GM19438 (cell line): ENCODE measurements at regions not wholly inside any gene's neighbourhood (a gene's known extent, or its start where the extent isn't known, plus 50 kb on each side); places are given as distances from the start of the nearest gene placed in this dataset.

Experiments
- ATAC-seq: cut with Tn5 transposase; IDR thresholded peaks from one replicate; pipeline ENCODE4 v1.9.1; 2021; ENCODE audit warnings: low read depth; ENCODE audit not compliant: unreplicated experiment

- ATAC-seq: no peak
These were observed 890.0 kb upstream of the FRG1 start for GRCh38 chr4:189050643-189051042.

GRCh38 chr4:189053621-189054020 lies 887.1 kb upstream of the FRG1 start:
- no peak for ATAC-seq

GRCh38 chr4:189060104-189060503 lies 880.6 kb upstream of the FRG1 start:
- no peak for ATAC-seq

GRCh38 chr4:189062047-189062820 lies 878.4 kb upstream of the FRG1 start:
- no peak for ATAC-seq

GRCh38 chr4:189069772-189070171 lies 870.9 kb upstream of the FRG1 start:
- ATAC-seq: no peak

GRCh38 chr4:189071241-189071640 lies 869.4 kb upstream of the FRG1 start:
- no peak for ATAC-seq

- no peak for ATAC-seq
These were observed 866.9 kb upstream of the FRG1 start for GRCh38 chr4:189073739-189074138.

GRCh38 chr4:189081826-189082225 lies 858.8 kb upstream of the FRG1 start:
- no peak for ATAC-seq

GRCh38 chr4:189083769-189084168 lies 856.9 kb upstream of the FRG1 start:
- no peak for ATAC-seq

GRCh38 chr4:189084671-189085070 lies 856.0 kb upstream of the FRG1 start:
- no peak for ATAC-seq

GRCh38 chr4:189087971-189088370 lies 852.7 kb upstream of the FRG1 start:
- no peak for ATAC-seq

- no peak for ATAC-seq
These were observed 851.9 kb upstream of the FRG1 start for GRCh38 chr4:189088780-189089179.

- no peak for ATAC-seq
These were observed 850.4 kb upstream of the FRG1 start for GRCh38 chr4:189090174-189090814.

- no peak for ATAC-seq
These were observed 848.1 kb upstream of the FRG1 start for GRCh38 chr4:189092581-189092980.

- ATAC-seq: no peak
These were observed 844.6 kb upstream of the FRG1 start for GRCh38 chr4:189096108-189096507.

- no peak for ATAC-seq
These were observed 844.0 kb upstream of the FRG1 start for GRCh38 chr4:189096717-189097116.

GRCh38 chr4:189098932-189099696 lies 841.6 kb upstream of the FRG1 start:
- ATAC-seq: no peak

GRCh38 chr4:189113389-189113888 lies 827.2 kb upstream of the FRG1 start:
- ATAC-seq: no peak

- no peak for ATAC-seq
These were observed 823.2 kb upstream of the FRG1 start for GRCh38 chr4:189117426-189117825.

- ATAC-seq: no peak
These were observed 819.3 kb upstream of the FRG1 start for GRCh38 chr4:189121336-189121735.

GRCh38 chr4:189124149-189124758 lies 816.4 kb upstream of the FRG1 start:
- ATAC-seq: no peak
